ENCODE measurements at regions not wholly inside any gene's neighbourhood (a gene's known extent, or its start where the extent isn't known, plus 50 kb on each side); places are given as distances from the start of the nearest gene placed in this dataset.

DNA sequence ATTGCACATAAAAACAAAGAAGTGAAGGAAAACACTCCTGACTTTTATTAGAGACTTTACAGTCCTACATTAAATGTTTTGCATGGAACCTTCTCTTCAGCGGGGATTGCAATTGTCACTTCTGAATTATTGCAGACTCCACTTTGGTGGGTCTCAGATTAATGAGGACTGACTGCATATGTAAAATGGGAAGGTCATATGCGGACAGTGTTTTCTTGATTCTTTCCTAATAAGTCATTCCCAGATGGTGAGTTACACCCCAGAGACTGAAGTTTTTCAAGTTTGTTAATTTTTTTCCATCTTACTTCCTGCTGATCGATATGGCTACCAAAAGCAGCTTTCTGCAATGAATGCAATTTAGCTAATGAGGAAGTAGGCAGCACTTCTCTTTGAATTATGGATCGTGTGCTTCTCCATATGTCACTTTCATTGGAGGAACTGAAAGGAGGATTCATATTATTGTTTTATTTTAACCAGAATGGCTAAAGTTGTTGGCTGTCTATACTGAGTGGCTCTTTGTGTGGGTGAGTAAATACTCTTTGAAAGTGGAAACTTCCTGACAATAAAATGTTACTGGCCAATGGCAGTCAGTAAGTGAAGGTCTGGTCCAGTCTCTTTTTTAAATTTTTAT, 119.3 kb upstream of the CLNK start:
- TF ChIP-seq, protein P1, sequence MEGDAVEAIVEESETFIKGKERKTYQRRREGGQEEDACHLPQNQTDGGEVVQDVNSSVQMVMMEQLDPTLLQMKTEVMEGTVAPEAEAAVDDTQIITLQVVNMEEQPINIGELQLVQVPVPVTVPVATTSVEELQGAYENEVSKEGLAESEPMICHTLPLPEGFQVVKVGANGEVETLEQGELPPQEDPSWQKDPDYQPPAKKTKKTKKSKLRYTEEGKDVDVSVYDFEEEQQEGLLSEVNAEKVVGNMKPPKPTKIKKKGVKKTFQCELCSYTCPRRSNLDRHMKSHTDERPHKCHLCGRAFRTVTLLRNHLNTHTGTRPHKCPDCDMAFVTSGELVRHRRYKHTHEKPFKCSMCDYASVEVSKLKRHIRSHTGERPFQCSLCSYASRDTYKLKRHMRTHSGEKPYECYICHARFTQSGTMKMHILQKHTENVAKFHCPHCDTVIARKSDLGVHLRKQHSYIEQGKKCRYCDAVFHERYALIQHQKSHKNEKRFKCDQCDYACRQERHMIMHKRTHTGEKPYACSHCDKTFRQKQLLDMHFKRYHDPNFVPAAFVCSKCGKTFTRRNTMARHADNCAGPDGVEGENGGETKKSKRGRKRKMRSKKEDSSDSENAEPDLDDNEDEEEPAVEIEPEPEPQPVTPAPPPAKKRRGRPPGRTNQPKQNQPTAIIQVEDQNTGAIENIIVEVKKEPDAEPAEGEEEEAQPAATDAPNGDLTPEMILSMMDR (IDR thresholded peaks at IDR 0.05), result no peak
- TF ChIP-seq POLR2A (IDR thresholded peaks at IDR 0.05), result no peak
- TF ChIP-seq POLR2AphosphoS5 (IDR thresholded peaks at IDR 0.05), result no peak
- no peak for TF ChIP-seq EP300 (IDR thresholded peaks at IDR 0.05)

Measured in upper lobe of left lung (tissue), 4 donors.